ENCODE measurements at regions not wholly inside any gene's neighbourhood (a gene's known extent, or its start where the extent isn't known, plus 50 kb on each side); places are given as distances from the start of the nearest gene placed in this dataset.
A peak's percentile ranks its signal among the peaks of the same experiment; 100 is the strongest.
"Not testable (repeated sequence)": the region's sequence is repeated elsewhere in the genome, so short reads cannot be mapped to it uniquely, and the experiment has no call there.

DNA sequence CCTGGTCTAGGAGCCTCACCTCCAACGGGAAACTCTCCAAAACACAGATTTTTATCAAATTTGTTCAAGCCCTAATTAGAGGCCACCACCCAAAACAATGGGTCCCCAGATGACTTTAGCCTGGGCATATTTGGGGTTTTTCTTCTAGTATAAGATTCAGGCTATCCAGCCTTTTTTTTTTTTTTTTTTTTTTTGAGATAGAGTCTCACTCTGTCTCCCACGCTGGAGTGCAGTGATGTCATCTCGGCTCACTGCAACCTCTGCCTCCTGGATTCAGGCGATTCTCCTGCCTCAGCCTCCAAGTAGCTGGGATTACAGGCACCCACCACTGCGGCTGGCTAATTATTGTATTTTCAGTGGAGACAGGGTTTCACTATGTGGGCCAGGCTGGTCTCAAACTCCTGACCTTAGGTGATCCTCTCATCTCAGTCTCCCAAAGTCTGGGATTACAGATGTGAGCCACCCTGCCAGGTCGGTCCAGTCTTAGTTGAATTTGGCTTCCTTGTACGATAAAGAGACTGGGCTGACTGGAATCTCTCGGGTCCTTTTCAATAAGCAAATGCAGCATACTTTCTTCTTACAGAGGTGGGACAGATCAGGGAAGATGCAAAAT is 91.4 kb upstream of the KLF6 start:
- Histone ChIP-seq H3K36me3 (replicated peaks) (no peaks in the 10 kb centered on the region), H3K4me3 (no peak overlapping the region), H3K4me1 (no peaks in the 10 kb centered on the region; the same call in 1 of the 2 replicates), H3K27me3 (ENCODE audit: low read depth) (no peaks in the 10 kb centered on the region), H3K9me3 (no peaks in the 10 kb centered on the region)
- in situ Hi-C loops (cut with MboI; ENCODE audit: low sequenced_read_pairs), result no loop called here
- DNase-seq (ENCODE audit: low spot score in 2 of 2), result no peak

- in situ Hi-C loops (cut with MboI; ENCODE audit: low sequenced_read_pairs), result no loop called here
- Histone ChIP-seq H3K27me3 (ENCODE audit: low read depth) (no peaks in the 10 kb centered on the region), H3K4me3 (no peak overlapping the region), H3K4me1 (no peaks in the 10 kb centered on the region; the same call in 1 of the 2 replicates), H3K9me3 (no peaks in the 10 kb centered on the region), H3K36me3 (replicated peaks) (no peaks in the 10 kb centered on the region)
- no peak for DNase-seq (ENCODE audit: low spot score in 2 of 2)
These were observed 90.8 kb upstream of the KLF6 start for GRCh38 chr10:3875842-3876235.

- DNase-seq (ENCODE audit: low spot score in 2 of 2), result no peak
- in situ Hi-C loops (cut with MboI; ENCODE audit: low sequenced_read_pairs), result no loop called here
- H3K4me3 ChIP-seq, result no peak overlapping the region
- no peaks in the 10 kb centered on the region for H3K9me3 ChIP-seq
- H3K36me3 ChIP-seq (replicated peaks), result no peaks in the 10 kb centered on the region
- H3K4me1 ChIP-seq, result no peaks in the 10 kb centered on the region; the same call in 1 of the 2 replicates
- no peaks in the 10 kb centered on the region for H3K27me3 ChIP-seq (ENCODE audit: low read depth)
These were observed 90.2 kb upstream of the KLF6 start for GRCh38 chr10:3874990-3875841.

- in situ Hi-C loops (cut with MboI; ENCODE audit: low sequenced_read_pairs); H3K27me3 ChIP-seq (ENCODE audit: low read depth); H3K9me3 ChIP-seq; H3K4me3 ChIP-seq; DNase-seq (ENCODE audit: low spot score in 2 of 2); H3K4me1 ChIP-seq; H3K36me3 ChIP-seq (replicated peaks): not testable (repeated sequence)
These were observed 89.6 kb upstream of the KLF6 start for GRCh38 chr10:3874610-3874989.

DNA sequence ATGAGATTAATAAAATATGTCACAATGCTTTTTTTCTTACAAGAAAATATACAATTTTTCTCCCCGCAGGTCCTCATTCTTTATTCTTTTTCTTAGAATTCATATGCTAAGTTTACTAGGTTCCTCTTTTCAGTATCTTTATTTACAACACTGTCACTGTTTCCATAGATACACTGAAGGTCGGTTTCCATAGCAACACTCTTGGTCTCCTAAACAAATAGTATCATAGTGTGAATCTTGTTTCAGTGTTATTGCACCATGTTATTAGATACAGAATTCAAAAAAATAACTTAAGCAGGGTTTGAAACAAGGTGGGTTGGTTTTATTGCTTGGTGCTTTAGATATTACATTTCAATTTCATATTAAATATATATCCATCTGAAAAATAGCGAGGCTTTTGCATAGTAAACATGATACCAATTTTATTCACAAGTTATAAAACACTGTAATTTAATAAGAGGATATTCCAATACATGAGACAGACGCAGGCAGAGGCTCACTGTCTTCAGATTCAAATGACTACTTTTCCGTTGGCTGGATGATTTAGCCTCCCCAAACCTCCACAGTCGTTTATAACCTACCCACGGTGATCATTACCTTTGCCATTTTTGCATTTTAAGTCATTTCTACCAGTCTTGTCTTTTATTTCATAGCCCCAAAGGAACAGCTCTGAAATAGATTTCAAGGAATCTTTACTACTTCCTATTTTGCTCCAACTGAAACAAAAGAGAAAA is 88.9 kb upstream of the KLF6 start:
- Histone ChIP-seq H3K9me3 (no peaks in the 10 kb centered on the region), H3K4me3 (no peak overlapping the region), H3K27me3 (ENCODE audit: low read depth) (no peaks in the 10 kb centered on the region), H3K36me3 (replicated peaks) (no peaks in the 10 kb centered on the region), H3K4me1 (no peaks in the 10 kb centered on the region; the same call in 1 of the 2 replicates)
- peak in 1 of 2 experiments; percentile 36 for DNase-seq (ENCODE audit: low spot score in 2 of 2)
- in situ Hi-C loops (cut with MboI; ENCODE audit: low sequenced_read_pairs), result no loop called here

DNA sequence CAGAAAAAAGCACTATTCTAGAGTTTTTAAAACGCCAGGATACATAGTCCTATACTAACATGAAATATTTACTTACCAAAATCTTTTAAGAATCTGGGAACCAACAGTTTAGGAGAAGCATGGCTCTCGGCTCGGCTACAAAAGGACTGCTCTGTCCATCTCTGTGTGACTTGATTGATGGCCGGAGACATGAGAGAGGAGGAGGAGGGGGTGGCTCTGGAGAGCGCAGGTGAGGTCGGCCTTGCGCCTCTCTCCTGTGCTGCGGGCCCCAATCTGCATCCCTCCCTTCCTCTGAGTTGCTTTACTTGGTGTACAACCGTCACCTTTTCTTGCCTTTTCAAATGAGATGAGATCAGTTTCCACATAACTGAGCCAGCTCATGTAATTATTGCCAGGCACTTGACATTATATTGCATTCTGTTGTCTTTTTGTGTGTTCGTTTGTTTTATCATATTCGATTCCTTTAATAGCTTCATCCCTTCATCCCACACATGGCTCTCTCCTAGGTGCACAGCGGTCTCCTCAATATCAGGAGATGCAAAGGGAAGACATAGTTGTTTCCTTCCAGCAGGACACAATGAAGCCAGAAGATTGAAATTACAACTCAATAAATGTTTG is 87.8 kb upstream of the KLF6 start:
- H3K4me3 ChIP-seq, result no peak overlapping the region
- in situ Hi-C loops (cut with MboI; ENCODE audit: low sequenced_read_pairs), result no loop called here

GRCh38 chr10:3871424-3871996 is 86.5 kb upstream of the KLF6 start:
- in situ Hi-C loops (cut with MboI; ENCODE audit: low sequenced_read_pairs), result no loop called here
- no peaks in the 10 kb centered on the region for H3K9me3 ChIP-seq
- H3K4me3 ChIP-seq, result no peak overlapping the region
- H3K4me1 ChIP-seq, result no peaks in the 10 kb centered on the region; the same call in 1 of the 2 replicates
- no peaks in the 10 kb centered on the region for H3K27me3 ChIP-seq (ENCODE audit: low read depth)
- no peaks in the 10 kb centered on the region for H3K36me3 ChIP-seq (replicated peaks)
- DNase-seq (ENCODE audit: low spot score in 2 of 2), result no peak

More for the DNA sequence above, 87.8 kb upstream of the KLF6 start:
- H3K9me3 ChIP-seq, result no peaks in the 10 kb centered on the region
- DNase-seq (ENCODE audit: low spot score in 2 of 2), result no peak
- no peaks in the 10 kb centered on the region for H3K36me3 ChIP-seq (replicated peaks)
- no peaks in the 10 kb centered on the region; the same call in 1 of the 2 replicates for H3K4me1 ChIP-seq
- H3K27me3 ChIP-seq (ENCODE audit: low read depth), result no peaks in the 10 kb centered on the region

- Histone ChIP-seq H3K9me3 (no peaks in the 10 kb centered on the region), H3K27me3 (ENCODE audit: low read depth) (no peaks in the 10 kb centered on the region), H3K36me3 (replicated peaks) (no peaks in the 10 kb centered on the region), H3K4me1 (no peaks in the 10 kb centered on the region; the same call in 1 of the 2 replicates), H3K4me3 (no peak overlapping the region)
- in situ Hi-C loops (cut with MboI; ENCODE audit: low sequenced_read_pairs), result no loop called here
- no peak for DNase-seq (ENCODE audit: low spot score in 2 of 2)
These were observed 84.0 kb upstream of the KLF6 start for GRCh38 chr10:3869036-3869435.

DNA sequence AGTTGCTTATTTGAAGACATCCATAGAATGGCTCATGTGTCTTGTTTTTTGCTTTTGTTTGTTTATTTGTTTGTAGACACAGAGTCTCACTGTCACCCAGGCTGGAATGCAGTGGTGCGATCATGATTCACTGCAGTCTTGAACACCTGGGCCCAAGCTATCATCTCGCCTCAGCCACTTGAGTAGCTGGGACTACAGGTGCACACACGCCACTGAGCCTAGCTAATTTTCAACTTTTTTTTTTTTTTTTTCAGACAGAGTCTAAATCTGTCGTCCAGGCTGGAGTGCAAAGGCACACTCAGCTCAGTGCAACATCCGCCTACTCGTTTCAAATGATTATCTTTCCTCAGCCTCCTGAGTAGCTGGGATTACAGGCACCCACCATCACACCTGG is 83.3 kb upstream of the KLF6 start:
- DNase-seq (ENCODE audit: low spot score in 2 of 2), result no peak
- in situ Hi-C loops (cut with MboI; ENCODE audit: low sequenced_read_pairs), result no loop called here
- Histone ChIP-seq H3K9me3 (no peaks in the 10 kb centered on the region), H3K27me3 (ENCODE audit: low read depth) (no peaks in the 10 kb centered on the region), H3K4me3 (no peak overlapping the region), H3K4me1 (no peaks in the 10 kb centered on the region), H3K36me3 (replicated peaks) (no peaks in the 10 kb centered on the region)

DNA sequence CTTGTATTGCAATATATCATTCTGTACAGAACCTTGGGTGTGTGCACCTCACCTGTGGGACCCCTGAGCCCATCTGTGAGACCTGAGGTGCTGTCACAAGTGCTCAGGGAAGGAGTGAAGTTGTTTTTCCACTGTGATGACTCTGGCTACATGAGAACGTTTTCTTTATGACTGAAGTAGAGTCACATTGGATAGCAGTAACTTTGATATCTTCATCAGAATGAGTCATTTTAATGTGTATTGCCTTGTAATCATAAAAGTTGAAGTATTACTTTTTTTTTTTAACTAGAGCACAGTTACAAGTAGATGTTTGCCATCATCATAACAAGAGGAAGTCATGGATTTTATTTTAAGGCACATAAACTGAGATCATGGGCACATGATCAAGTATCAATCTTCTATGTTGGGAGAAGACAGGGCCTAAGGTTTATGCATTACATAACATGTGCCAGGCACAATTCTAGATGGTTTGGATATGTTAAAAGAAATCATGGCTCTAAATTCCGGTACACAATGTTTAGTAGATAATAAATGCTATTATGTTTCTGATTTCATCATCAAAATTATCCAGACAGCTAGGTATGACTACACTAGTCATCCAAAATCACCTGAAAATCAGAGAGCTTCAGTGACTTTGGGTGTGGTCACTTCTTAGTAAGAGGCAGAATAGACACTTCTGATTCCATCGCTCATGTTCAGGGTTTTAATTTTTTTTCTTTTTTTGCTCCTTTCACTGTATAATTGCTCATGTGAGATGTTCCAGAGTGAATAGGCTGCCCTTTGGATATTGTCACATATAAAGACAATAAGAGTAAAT is 82.7 kb upstream of the KLF6 start:
- DNase-seq (ENCODE audit: low spot score in 2 of 2), result no peak

GRCh38 chr10:3866332-3866731 is 81.3 kb upstream of the KLF6 start:
- H3K4me1 ChIP-seq, result no peaks in the 10 kb centered on the region
- H3K27me3 ChIP-seq (ENCODE audit: low read depth), result no peaks in the 10 kb centered on the region
- no peaks in the 10 kb centered on the region for H3K36me3 ChIP-seq (replicated peaks)
- no peaks in the 10 kb centered on the region for H3K9me3 ChIP-seq
- in situ Hi-C loops (cut with MboI; ENCODE audit: low sequenced_read_pairs), result no loop called here
- H3K4me3 ChIP-seq, result no peak overlapping the region
- no peak for DNase-seq (ENCODE audit: low spot score in 2 of 2)

More for the DNA sequence above, 82.7 kb upstream of the KLF6 start:
- Histone ChIP-seq H3K4me1 (no peaks in the 10 kb centered on the region), H3K4me3 (no peak overlapping the region), H3K27me3 (ENCODE audit: low read depth) (no peaks in the 10 kb centered on the region), H3K9me3 (no peaks in the 10 kb centered on the region), H3K36me3 (replicated peaks) (no peaks in the 10 kb centered on the region)
- in situ Hi-C loops (cut with MboI; ENCODE audit: low sequenced_read_pairs), result no loop called here

- no peaks in the 10 kb centered on the region for H3K36me3 ChIP-seq (replicated peaks)
- no peak for DNase-seq (ENCODE audit: low spot score in 2 of 2)
- H3K27me3 ChIP-seq (ENCODE audit: low read depth), result no peaks in the 10 kb centered on the region
- H3K9me3 ChIP-seq, result no peaks in the 10 kb centered on the region
- in situ Hi-C loops (cut with MboI; ENCODE audit: low sequenced_read_pairs), result no loop called here
- no peaks in the 10 kb centered on the region for H3K4me1 ChIP-seq
- H3K4me3 ChIP-seq, result no peak overlapping the region
These were observed 80.6 kb upstream of the KLF6 start for GRCh38 chr10:3865565-3865964.

GRCh38 chr10:3861795-3862194 is 76.8 kb upstream of the KLF6 start:
- in situ Hi-C loops (cut with MboI; ENCODE audit: low sequenced_read_pairs), result no loop called here
- H3K9me3 ChIP-seq, result no peaks in the 10 kb centered on the region
- DNase-seq (ENCODE audit: low spot score in 2 of 2), result no peak

More at GRCh38 chr10:3861795-3862194, 76.8 kb upstream of the KLF6 start:
- Histone ChIP-seq H3K27me3 (ENCODE audit: low read depth) (no peaks in the 10 kb centered on the region), H3K4me1 (no peaks in the 10 kb centered on the region), H3K4me3 (no peak overlapping the region), H3K36me3 (replicated peaks) (no peaks in the 10 kb centered on the region)

All from HAP-1 (cell line).